ENCODE measurements at regions not wholly inside any gene's neighbourhood (a gene's known extent, or its start where the extent isn't known, plus 50 kb on each side); places are given as distances from the start of the nearest gene placed in this dataset.

DNA sequence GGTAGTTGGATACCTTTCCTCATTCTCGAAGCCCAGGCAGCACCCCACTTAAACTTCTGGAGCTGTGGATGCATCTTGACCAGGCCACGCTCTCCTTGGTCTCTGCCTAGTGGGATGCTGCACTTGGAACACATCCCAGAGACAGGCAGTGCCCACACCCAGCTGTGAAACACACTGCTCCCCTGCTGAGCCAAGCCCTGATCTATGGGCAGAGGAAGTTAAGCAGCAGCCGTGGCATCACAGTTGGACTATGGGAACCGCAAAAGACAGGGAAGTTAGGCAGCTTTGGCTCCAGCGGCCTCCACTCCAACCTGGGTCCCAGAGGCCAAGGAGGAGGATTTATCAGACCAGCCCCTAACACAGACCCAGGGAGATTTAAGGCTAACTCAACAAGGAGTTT lies 284.8 kb upstream of the CCL2 start:
- TF ChIP-seq, protein P1, sequence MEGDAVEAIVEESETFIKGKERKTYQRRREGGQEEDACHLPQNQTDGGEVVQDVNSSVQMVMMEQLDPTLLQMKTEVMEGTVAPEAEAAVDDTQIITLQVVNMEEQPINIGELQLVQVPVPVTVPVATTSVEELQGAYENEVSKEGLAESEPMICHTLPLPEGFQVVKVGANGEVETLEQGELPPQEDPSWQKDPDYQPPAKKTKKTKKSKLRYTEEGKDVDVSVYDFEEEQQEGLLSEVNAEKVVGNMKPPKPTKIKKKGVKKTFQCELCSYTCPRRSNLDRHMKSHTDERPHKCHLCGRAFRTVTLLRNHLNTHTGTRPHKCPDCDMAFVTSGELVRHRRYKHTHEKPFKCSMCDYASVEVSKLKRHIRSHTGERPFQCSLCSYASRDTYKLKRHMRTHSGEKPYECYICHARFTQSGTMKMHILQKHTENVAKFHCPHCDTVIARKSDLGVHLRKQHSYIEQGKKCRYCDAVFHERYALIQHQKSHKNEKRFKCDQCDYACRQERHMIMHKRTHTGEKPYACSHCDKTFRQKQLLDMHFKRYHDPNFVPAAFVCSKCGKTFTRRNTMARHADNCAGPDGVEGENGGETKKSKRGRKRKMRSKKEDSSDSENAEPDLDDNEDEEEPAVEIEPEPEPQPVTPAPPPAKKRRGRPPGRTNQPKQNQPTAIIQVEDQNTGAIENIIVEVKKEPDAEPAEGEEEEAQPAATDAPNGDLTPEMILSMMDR (IDR thresholded peaks at IDR 0.05), result no peak
- H3K9me3 ChIP-seq, result no peaks in the 10 kb centered on the region
- no peak for DNase-seq
- H3K4me1 ChIP-seq, result no peaks in the 10 kb centered on the region
- H3K27ac ChIP-seq, result no peak overlapping the region
- H3K4me3 ChIP-seq, result no peak overlapping the region
- H3K27me3 ChIP-seq, result no peaks in the 10 kb centered on the region
- no peaks in the 10 kb centered on the region for H3K36me3 ChIP-seq

DNA sequence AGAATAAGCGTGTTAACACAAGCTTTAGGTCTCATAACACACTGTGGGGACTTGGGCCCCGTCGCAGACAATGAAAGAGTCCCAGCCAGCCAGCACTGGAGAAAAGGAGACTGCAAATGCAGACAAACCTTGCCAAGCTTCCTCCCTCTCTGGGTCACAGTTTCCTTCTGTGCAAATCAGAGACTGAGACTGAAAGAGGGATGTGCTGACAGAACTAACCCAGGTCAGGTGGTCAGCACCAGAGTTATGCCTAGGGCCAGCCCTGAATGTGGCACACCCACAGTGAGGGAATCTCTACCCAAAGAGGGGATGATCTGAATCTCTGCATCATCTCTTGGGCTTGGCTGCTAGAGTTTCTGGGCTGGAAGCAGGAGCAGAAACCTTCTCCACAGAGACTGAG lies 282.3 kb upstream of the CCL2 start:
- H3K4me3 ChIP-seq, result no peak overlapping the region
- no peak overlapping the region for H3K27ac ChIP-seq
- H3K36me3 ChIP-seq, result no peaks in the 10 kb centered on the region
- H3K4me1 ChIP-seq, result no peaks in the 10 kb centered on the region
- no peaks in the 10 kb centered on the region for H3K27me3 ChIP-seq
- DNase-seq, result no peak
- no peaks in the 10 kb centered on the region for H3K9me3 ChIP-seq
- TF ChIP-seq POLR2A (IDR thresholded peaks at IDR 0.05), result no peak
- TF ChIP-seq, protein P1 (IDR thresholded peaks at IDR 0.05), result no peak

- Histone ChIP-seq H3K27ac (no peak overlapping the region), H3K27me3 (no peaks in the 10 kb centered on the region), H3K4me1 (no peaks in the 10 kb centered on the region), H3K9me3 (no peaks in the 10 kb centered on the region), H3K36me3 (no peaks in the 10 kb centered on the region), H3K4me3 (no peak overlapping the region)
- TF ChIP-seq, protein P1 (IDR thresholded peaks at IDR 0.05), result no peak
- TF ChIP-seq POLR2A (IDR thresholded peaks at IDR 0.05), result no peak
- no peak for DNase-seq
Observed at GRCh38 chr17:33973491-33973890, 281.6 kb upstream of the CCL2 start.

- TF ChIP-seq, protein P1 (IDR thresholded peaks at IDR 0.05), result no peak
- TF ChIP-seq POLR2A (IDR thresholded peaks at IDR 0.05), result no peak
- Histone ChIP-seq H3K9me3 (no peaks in the 10 kb centered on the region), H3K27me3 (no peaks in the 10 kb centered on the region), H3K4me3 (no peak overlapping the region), H3K36me3 (no peaks in the 10 kb centered on the region), H3K4me1 (no peaks in the 10 kb centered on the region), H3K27ac (no peak overlapping the region)
- no peak for DNase-seq
Observed at GRCh38 chr17:33974276-33974675, 280.8 kb upstream of the CCL2 start.

DNA sequence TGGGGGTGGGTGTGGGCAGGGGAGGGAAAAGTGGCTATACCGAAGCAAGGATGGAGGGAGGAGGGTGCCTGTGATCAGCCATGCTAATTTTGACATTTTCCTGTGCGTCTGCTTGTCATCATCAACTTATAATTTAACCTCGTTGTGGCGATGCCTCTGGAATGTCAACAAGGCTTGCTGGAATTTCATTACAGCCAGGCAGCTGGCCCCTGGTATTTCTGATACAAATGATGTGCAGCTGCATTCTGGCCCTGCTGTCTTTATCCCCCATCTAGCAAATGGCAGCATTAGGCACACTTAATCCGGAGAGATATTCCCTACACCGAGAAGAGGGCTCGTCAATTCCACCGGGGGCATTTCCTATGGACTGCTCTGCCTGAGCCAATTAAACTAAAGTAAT lies 278.3 kb upstream of the CCL2 start:
- no peak for TF ChIP-seq POLR2A (IDR thresholded peaks at IDR 0.05)
- TF ChIP-seq, protein P1 (IDR thresholded peaks at IDR 0.05), result no peak
- no peak overlapping the region for H3K27ac ChIP-seq
- DNase-seq, result no peak
- no peak overlapping the region for H3K4me3 ChIP-seq
- H3K9me3 ChIP-seq, result no peaks in the 10 kb centered on the region
- no peaks in the 10 kb centered on the region for H3K36me3 ChIP-seq
- H3K4me1 ChIP-seq, result no peaks in the 10 kb centered on the region
- H3K27me3 ChIP-seq, result no peaks in the 10 kb centered on the region

Data from Peyer's patch (tissue), 4 donors.